ENCODE measurements at regions not wholly inside any gene's neighbourhood (a gene's known extent, or its start where the extent isn't known, plus 50 kb on each side); places are given as distances from the start of the nearest gene placed in this dataset.

DNA sequence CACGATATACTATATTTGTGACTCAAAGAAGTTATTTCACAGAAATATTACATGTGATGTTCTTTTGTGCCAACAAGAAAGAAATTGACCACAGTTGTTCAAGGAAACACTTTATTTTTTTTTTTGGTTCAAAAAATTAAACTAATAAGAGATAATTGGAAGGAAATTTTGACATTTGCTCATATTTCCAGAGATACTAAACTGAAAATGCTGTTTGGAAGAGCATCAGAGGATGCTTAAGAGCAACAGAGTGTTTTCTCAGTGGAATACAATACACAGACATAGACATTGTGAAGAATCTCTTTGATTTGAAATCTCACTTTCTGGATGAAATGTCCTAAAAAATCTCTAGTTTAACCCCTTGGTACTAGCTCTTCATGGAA is 760.4 kb upstream of the CXADR start:
- no peak for DNase-seq (ENCODE audit: low read depth)

- DNase-seq (ENCODE audit: low read depth): no peak
These were observed 757.8 kb upstream of the CXADR start for GRCh38 chr21:16755061-16755460.

- DNase-seq (ENCODE audit: low read depth): no peak
These were observed 745.6 kb upstream of the CXADR start for GRCh38 chr21:16767201-16767600.

DNA sequence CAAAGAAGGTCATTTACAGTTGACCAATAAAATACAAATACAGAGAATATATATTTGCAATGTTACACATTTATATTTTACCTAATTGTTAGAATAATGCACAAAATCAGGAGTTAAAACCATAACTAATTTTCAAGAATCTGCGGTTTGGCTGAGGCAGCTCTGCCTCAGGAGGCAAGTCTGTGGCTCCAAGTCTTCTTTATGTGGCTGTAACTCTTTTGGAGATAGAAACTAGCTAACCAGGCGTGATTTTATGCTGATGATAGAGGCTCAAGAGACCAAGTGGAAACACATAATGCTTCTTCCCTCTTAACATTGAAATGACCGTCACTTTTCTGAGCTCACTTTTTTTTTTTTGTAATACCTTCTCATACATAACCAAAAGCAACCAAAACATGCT is 744.7 kb upstream of the CXADR start:
- no peak for DNase-seq (ENCODE audit: low read depth)

GRCh38 chr21:16770266-16770665 is 742.6 kb upstream of the CXADR start:
- DNase-seq (ENCODE audit: low read depth): no peak

DNA sequence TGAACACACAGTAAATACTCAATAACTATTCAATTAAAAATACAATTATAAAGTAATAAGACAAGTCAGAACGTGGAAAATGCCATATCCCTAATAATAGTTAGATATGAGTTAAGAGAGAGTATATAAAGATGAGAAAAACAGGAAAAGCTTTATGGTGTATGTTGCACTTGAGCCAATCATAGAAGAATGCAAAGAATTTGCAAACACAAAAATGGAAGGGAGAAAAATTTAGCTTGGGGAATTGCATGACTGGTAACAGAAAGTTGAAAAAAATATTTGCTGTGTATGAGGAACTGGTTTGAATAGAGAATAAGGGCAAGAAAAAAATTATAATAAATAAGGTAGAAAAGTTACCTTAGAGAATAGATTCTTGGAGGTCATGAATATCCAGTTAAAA is 739.6 kb upstream of the CXADR start:
- no peak for DNase-seq (ENCODE audit: low read depth)

DNA sequence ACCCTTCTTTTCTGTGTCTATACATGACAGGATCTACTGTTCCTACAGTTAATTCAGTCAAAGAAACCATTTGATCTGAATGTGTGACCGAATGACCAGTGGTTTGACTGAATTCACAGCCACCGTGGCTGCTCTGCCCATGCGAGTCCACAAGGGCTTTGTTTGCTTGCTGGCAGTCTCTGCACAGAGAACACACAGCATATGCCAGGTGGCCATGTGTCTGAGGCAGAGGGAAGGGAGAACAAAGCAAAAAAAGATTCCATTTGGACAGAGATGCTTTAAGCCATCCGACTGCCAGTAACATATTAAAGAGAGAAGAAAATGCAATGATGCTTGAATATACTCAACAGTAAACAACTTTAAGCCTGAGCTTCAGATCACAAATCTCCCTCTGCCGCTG is 737.8 kb upstream of the CXADR start:
- DNase-seq (ENCODE audit: low read depth): no peak

DNA sequence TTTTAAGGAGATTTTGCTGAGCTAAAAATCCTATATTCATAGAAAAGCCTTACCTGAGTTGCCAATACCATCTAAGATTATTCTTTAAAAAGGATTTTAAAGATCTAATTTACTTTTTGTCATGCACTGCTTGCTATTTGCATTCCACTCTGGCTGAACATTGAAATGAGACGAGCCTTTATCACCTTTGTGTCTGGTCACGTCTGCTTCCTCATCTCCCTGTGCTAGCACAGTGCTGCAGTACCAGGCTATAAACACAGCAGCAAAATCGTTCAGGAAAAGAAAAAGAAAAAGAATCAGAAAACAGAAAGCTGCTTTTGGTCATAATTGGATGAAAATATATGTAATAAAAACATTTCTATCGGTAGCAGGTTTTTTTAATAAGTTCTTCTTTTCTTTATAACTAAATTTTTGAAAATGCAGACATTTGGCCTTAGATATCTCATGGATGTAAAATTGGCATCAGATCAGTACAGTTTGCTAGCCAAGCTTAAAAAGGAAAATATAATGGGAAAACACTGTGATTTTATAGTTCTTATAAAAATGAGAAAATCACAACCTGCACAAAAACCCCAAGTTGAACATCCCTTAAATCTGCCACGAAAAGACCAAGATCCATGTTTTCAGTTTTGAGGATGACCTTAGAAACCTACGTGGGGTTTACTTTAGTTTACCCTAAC is 735.7 kb upstream of the CXADR start:
- DNase-seq (ENCODE audit: low read depth): no peak

DNA sequence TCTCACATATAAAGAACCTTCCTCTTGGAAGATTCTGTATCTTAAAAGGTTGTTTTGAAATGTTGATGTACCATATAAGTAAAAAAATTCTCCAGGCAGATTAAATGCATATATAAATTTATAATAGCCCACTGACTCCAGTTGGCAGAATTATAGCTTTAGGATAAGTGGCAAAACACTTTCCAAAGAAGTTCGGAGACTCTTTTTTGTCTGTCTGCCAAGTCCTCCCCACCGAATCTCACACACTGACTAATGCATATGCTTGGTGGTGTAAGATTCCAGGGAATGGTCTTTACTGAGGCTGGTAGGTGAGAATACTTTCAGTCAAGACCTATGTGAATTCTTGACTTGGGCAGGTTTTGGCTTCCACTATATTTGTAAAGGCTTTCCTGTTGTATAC is 724.3 kb upstream of the CXADR start:
- no peak for DNase-seq (ENCODE audit: low read depth)

DNA sequence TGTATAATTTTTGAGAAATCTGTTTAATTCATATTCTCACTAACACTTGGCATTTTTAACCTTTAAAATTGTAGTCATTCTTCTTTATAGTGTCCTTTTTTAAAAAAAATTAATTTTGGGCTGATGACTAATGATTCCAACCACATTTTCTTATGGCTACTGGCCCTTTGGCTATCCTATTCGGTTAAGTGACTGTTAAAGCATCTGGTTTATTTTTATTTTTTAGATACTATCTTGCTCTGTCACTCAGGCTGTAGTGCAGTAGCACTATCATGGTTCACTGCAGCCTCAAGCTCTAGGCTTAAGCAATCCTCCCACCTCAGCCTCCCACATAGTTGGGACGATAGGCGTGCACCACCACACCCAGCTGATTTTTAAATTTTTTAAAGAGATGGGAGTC is 723.2 kb upstream of the CXADR start:
- DNase-seq (ENCODE audit: low read depth): no peak

DNA sequence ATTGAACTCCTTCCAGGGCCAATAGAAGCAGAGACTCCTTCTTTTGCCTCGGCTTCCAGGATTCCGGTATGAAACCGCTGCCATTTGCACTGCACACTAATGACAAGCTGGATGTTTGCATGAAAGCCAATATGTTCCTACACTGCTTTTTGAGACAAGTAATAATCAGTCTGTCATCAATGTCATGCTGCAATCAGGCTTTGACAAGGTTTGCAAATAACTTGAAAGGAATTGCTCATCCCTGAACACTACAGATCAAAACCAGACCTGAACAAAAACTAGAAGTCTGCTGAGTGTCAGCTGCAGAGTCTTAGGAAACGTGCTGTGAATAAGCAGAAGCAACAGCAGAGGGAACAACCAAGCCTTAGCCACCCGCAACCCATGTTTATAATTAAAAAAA is 720.7 kb upstream of the CXADR start:
- DNase-seq (ENCODE audit: low read depth): no peak

- no peak for DNase-seq (ENCODE audit: low read depth)
These were observed 717.9 kb upstream of the CXADR start for GRCh38 chr21:16794950-16795349.

DNA sequence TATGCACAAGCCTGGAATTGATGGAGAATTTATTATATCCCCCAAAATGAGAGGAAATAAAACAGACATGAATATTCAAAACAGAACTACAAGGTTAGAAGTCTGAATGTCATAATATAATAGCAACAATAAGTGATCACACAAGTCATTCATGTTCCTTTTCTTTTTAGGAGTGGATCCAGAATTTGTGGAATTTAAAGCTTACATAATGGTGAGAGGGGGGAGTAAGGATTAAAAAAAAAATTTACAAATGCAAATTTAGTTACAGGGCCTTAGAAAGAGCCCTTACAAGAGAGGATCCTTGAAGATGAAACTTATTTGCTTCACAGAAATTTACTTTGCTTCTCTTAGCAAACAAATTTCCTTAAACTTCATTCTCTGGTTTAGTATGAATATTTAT is 716.1 kb upstream of the CXADR start:
- DNase-seq (ENCODE audit: low read depth): no peak

GRCh38 chr21:16797540-16797939 is 715.3 kb upstream of the CXADR start:
- no peak for DNase-seq (ENCODE audit: low read depth)

- DNase-seq (ENCODE audit: low read depth): no peak
These were observed 714.9 kb upstream of the CXADR start for GRCh38 chr21:16797966-16798365.

DNA sequence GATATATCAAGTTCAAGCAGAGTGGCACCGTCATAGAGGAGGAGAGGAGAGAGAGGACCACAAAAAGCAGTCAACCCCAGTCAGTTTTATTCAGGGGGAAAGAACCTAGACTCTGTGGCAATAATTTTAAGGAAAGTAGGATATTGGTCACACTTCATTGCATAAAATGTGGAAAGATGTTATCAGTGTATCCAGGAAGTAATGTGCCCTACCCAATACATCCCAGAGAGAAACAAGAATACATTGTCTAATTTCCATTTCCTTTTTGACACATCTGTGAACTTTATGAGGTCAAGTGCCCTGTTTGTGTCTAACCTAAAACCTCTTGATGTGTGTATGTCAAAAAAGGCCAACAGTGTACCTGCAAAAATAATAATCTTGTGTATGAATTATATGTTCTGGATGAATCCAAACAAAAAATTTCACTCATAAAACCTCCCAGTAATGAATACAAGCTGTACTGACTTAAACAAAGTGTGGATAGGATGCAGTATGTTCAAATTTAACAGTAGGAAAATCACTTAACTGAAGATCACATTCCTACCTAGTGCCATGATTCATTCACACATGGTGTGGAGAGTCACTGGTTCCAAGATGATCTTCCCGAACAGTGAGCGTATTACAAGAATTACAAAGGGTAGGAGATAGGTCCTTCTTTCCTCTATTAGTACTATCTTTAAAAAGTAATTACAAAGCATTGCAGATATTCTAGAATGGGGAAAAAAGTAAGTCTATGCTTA is 712.1 kb upstream of the CXADR start:
- DNase-seq (ENCODE audit: low read depth): no peak

- DNase-seq (ENCODE audit: low read depth): no peak
These were observed 701.8 kb upstream of the CXADR start for GRCh38 chr21:16811011-16811410.

DNA sequence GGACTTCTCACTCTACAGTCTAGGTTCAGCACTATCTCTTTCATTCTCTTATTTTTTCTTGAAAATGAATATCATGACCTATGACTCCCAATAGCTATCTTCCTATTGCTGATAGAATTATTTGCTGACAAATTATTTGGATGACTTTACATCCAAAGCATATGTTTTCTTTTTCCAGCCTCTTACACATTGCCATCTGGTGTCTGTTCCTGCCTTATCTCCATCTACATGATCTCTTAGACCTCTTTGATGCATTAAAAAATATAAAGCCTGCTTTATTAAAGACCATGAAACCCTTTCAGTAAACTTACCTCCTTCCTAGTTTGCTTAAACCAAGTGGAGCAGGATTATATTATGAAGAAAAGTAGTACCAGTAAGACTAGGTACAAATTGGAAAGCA is 700.9 kb upstream of the CXADR start:
- DNase-seq (ENCODE audit: low read depth): no peak

GRCh38 chr21:16815243-16815642 is 697.6 kb upstream of the CXADR start:
- DNase-seq (ENCODE audit: low read depth): no peak

DNA sequence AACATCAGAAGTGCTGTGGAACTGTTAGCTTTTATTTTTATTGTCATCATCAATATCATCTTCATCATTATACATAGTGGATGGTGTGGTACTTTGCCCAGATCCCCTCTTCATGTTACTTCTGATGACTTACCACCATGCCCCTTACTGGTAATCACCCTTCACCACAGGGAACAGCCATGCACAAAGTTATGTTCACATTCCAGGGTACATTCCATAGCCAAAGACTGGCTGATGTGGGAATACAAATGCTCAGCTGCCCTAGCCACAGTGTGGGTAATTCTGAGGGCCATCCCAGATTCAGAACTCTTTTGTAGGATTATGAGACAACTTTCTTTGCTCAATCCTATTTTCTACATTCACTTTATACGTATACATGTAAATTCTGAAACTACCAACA is 691.3 kb upstream of the CXADR start:
- no peak for DNase-seq (ENCODE audit: low read depth)

GRCh38 chr21:16829532-16829931 is 683.3 kb upstream of the CXADR start:
- DNase-seq (ENCODE audit: low read depth): no peak

- no peak for DNase-seq (ENCODE audit: low read depth)
These were observed 680.1 kb upstream of the CXADR start for GRCh38 chr21:16832791-16833190.

GRCh38 chr21:16834791-16835190 is 678.1 kb upstream of the CXADR start:
- DNase-seq (ENCODE audit: low read depth): no peak

DNA sequence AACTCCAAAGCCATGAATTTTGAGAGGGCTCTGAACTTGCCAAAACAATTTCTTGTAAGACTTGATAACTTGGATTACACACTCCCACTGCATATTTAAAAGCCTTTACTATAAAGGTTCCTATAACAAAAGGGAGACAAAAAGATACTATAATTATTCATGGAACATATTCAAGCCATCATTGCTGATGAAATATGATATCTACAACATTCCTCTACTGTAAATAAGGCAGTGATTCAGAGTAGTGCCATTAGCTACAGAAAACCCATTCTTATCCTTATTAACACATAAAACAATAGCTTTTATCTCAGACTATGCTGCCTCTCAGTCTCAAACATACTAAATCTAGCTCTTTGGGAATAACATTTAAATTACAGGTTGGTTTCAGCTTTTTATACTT is 675.5 kb upstream of the CXADR start:
- no peak for DNase-seq (ENCODE audit: low read depth)
